Esophagus squamous epithelium (tissue), 4 donors: ENCODE measurements at regions not wholly inside any gene's neighbourhood (a gene's known extent, or its start where the extent isn't known, plus 50 kb on each side); places are given as distances from the start of the nearest gene placed in this dataset.

Experiments
- POLR2A ChIP-seq, 4 donors: fragments of 450-650 bp; IDR thresholded peaks; one replicate each; pipeline ENCODE4 v1.6.1; 2017; ENCODE audit warnings: antibody characterized with exemption in 4 of 4, mild to moderate bottlenecking in 4 of 4, moderate library complexity in 3 of 4
- TF ChIP-seq, protein P1 (sequence below), 6 experiments: fragments of 450-650 bp in 4 of 6; fragments of 200-600 bp in 2 of 6; sonication (generic) in 2 of 6; IDR thresholded peaks; one replicate each; pipeline ENCODE4 v1.5.1; 2016 to 2019; ENCODE audit warnings: antibody characterized with exemption in 6 of 6, mild to moderate bottlenecking in 4 of 6, moderate library complexity in 4 of 6

DNA sequence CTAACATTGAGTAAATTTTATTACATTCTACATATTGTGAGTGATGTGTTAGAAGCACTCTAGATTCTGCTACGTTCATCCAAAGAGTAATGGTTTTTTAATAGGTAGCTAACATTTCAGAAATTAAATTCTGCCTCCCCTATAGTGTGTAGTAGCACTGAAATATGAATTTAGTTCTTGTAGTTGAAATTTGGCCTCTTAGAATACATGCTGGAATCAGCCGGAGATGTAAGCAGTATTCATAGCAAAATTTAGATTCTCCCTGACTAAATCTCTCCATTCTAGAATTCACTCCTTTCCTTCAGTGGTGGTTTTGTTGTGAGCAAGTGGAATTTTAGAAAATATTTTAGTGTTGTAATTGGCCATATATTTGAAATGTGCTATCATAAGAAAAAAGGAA lies 799.9 kb upstream of the CDH10 start:
- TF ChIP-seq, protein P1, sequence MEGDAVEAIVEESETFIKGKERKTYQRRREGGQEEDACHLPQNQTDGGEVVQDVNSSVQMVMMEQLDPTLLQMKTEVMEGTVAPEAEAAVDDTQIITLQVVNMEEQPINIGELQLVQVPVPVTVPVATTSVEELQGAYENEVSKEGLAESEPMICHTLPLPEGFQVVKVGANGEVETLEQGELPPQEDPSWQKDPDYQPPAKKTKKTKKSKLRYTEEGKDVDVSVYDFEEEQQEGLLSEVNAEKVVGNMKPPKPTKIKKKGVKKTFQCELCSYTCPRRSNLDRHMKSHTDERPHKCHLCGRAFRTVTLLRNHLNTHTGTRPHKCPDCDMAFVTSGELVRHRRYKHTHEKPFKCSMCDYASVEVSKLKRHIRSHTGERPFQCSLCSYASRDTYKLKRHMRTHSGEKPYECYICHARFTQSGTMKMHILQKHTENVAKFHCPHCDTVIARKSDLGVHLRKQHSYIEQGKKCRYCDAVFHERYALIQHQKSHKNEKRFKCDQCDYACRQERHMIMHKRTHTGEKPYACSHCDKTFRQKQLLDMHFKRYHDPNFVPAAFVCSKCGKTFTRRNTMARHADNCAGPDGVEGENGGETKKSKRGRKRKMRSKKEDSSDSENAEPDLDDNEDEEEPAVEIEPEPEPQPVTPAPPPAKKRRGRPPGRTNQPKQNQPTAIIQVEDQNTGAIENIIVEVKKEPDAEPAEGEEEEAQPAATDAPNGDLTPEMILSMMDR (IDR thresholded peaks at IDR 0.05), result no peak
- no peak for TF ChIP-seq POLR2A (IDR thresholded peaks at IDR 0.05)
